ENCODE measurements at regions not wholly inside any gene's neighbourhood (a gene's known extent, or its start where the extent isn't known, plus 50 kb on each side); places are given as distances from the start of the nearest gene placed in this dataset.
"Not testable (repeated sequence)": the region's sequence is repeated elsewhere in the genome, so short reads cannot be mapped to it uniquely, and the experiment has no call there.

- peaks cover 0 to 9% (median 0%) of the 10 kb centered on the region in 12 donors for H3K9me3 ChIP-seq
- no peaks in the 10 kb centered on the region for H3K4me1 ChIP-seq
- H3K36me3 ChIP-seq = no peaks in the 10 kb centered on the region
- H3K27ac ChIP-seq = no peak overlapping the region
- 55 to 68% (median 57%) methylated on average over 1 of the region's 1 CpG for WGBS, 4 donors
- TF ChIP-seq CTCF (IDR thresholded peaks at IDR 0.05) (no peak), POLR2A (IDR thresholded peaks at IDR 0.05) (no peak)
- no peaks in the 10 kb centered on the region for H3K27me3 ChIP-seq
- no peak overlapping the region for H3K4me3 ChIP-seq
- ATAC-seq (no peak), DNase-seq (no peak)
- intact Hi-C loops (cut with DNase I) = no loop called here
Observed at GRCh38 chr14:83624541-83624940, 1905.4 kb upstream of the FLRT2 start.

- intact Hi-C loops (cut with DNase I) = no loop called here
- ATAC-seq = no peak
- Histone ChIP-seq H3K36me3 (no peaks in the 10 kb centered on the region), H3K4me3 (no peak overlapping the region), H3K27ac (no peak overlapping the region), H3K4me1 (no peaks in the 10 kb centered on the region), H3K9me3 (peaks cover 0 to 12% (median 0%) of the 10 kb centered on the region in 12 donors), H3K27me3 (no peaks in the 10 kb centered on the region)
- TF ChIP-seq POLR2A (IDR thresholded peaks at IDR 0.05) (no peak), CTCF (IDR thresholded peaks at IDR 0.05) (no peak)
- no peak for DNase-seq
Observed at GRCh38 chr14:83632375-83632774, 1897.6 kb upstream of the FLRT2 start.

DNA sequence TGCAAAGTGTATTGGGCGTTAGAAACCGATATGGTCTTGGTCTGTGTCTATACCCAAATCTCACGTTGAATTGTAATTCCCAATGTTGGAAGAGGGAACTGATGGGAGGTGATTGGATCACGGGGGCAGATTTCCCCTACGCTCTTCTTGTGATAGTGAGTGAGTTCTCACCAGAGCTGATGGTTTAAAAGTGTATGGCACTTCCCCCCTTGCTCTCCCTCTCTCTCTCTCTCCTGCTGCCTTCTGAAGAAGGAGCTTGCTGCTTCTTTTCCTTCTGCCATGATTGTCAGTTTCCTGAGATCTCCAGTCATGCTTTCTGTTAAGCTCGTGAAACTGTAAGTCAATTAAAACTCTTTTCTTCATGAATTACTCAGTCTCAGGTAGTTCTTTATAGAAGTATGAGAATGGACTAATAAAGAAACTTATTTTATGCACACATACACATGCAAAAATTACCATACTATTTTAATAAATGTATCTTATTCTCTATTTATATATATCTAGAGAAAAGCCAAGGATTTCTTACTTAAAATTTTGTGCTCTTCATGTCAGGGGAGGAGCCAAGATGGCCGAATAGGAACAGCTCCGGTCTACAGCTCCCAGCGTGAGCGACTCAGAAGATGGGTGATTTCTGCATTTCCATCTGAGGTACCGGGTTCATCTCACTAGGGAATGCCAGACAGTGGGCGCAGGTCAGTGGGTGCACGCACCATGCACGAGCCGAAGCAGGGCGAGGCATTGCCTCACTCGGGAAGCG lies 1891.0 kb upstream of the FLRT2 start:
- no peaks in the 10 kb centered on the region for H3K27me3 ChIP-seq
- ATAC-seq (no peak), DNase-seq (no peak)
- intact Hi-C loops (cut with DNase I) = no loop called here
- H3K9me3 ChIP-seq = peaks cover 0 to 3% (median 0%) of the 10 kb centered on the region in 12 donors
- no peaks in the 10 kb centered on the region for H3K4me1 ChIP-seq
- no peak overlapping the region for H3K4me3 ChIP-seq
- WGBS, 4 donors = 89 to 92% (median 91%) methylated on average over 16 to 18 of the region's 18 CpGs
- H3K27ac ChIP-seq = no peak overlapping the region
- H3K36me3 ChIP-seq = no peaks in the 10 kb centered on the region
- TF ChIP-seq CTCF (IDR thresholded peaks at IDR 0.05) (no peak), POLR2A (IDR thresholded peaks at IDR 0.05) (no peak)

- WGBS, 4 donors = 92 to 100% (median 93%) methylated on average over 5 to 18 of the region's 18 CpGs
- H3K27me3 ChIP-seq; H3K36me3 ChIP-seq; H3K9me3 ChIP-seq; H3K4me3 ChIP-seq; intact Hi-C loops (cut with DNase I); H3K4me1 ChIP-seq; ATAC-seq; H3K27ac ChIP-seq: not testable (repeated sequence)
- peak in 1 of 5 donors; percentile 42 for DNase-seq
Observed at GRCh38 chr14:83639505-83639875, 1890.5 kb upstream of the FLRT2 start.

GRCh38 chr14:83646228-83646627 lies 1883.7 kb upstream of the FLRT2 start:
- H3K4me3 ChIP-seq = no peak overlapping the region
- H3K9me3 ChIP-seq = peaks cover 0 to 3% (median 0%) of the 10 kb centered on the region in 12 donors
- no peak for TF ChIP-seq POLR2A (IDR thresholded peaks at IDR 0.05)
- no peak for TF ChIP-seq CTCF (IDR thresholded peaks at IDR 0.05)
- intact Hi-C loops (cut with DNase I) = no loop called here
- no peaks in the 10 kb centered on the region for H3K27me3 ChIP-seq
- WGBS, 4 donors = 85 to 93% (median 90%) methylated on average over 1 of the region's 1 CpG
- no peak for DNase-seq
- ATAC-seq = no peak
- no peaks in the 10 kb centered on the region for H3K36me3 ChIP-seq
- H3K27ac ChIP-seq = no peak overlapping the region
- H3K4me1 ChIP-seq = no peaks in the 10 kb centered on the region
